Left lung (tissue), 4 donors: ENCODE measurements at regions not wholly inside any gene's neighbourhood (a gene's known extent, or its start where the extent isn't known, plus 50 kb on each side); places are given as distances from the start of the nearest gene placed in this dataset.
A peak's percentile ranks its signal among the peaks of the same experiment; 100 is the strongest.

Experiments
- ATAC-seq: fragments of 200-7000 bp; cut with Tn5 transposase; one replicate; pipeline ENCODE4 v1.9.1; 2020; ENCODE audit warnings: moderate library complexity
- DNase-seq, 4 donors: peaks; one replicate each; pipeline ENCODE4 v3.0.0-alpha.2; 2013 to 2020
- H3K27ac ChIP-seq, 2 donors: fragments of 200-600 bp; sonication (generic) in 1 of 2; one replicate each; pipeline versions ENCODE4 v1.5.0 to v1.8.0; 2020 to 2021
- H3K27me3 ChIP-seq, 2 donors: fragments of 200-600 bp; sonication (generic) in 1 of 2; one replicate each; pipeline versions ENCODE4 v1.5.0 to v1.8.0; 2020 to 2021
- H3K36me3 ChIP-seq, 2 donors: fragments of 200-600 bp; sonication (generic) in 1 of 2; one replicate each; pipeline versions ENCODE4 v1.5.0 to v1.8.0; 2020 to 2021
- H3K4me1 ChIP-seq, 2 donors: fragments of 200-600 bp; one replicate each; pipeline ENCODE4 v1.8.0; 2021
- H3K4me3 ChIP-seq, 2 donors: fragments of 200-600 bp; sonication (generic) in 1 of 2; one replicate each; pipeline versions ENCODE4 v1.5.0 to v1.8.0; 2020 to 2021; ENCODE audit warnings: mild to moderate bottlenecking in 1 of 2
- H3K9me3 ChIP-seq, 2 donors: fragments of 200-600 bp; sonication (generic) in 1 of 2; one replicate each; pipeline versions ENCODE4 v1.5.0 to v1.8.0; 2020 to 2021
- CTCF ChIP-seq, 2 donors: fragments of 200-600 bp; sonication (generic) in 1 of 2; IDR thresholded peaks; one replicate each; pipeline versions ENCODE4 v1.5.0 to v1.8.0; 2021; ENCODE audit warnings: antibody characterized with exemption in 2 of 2
- intact Hi-C, 2 donors: fragments of 100-400 bp; cut with DNase I; formaldehyde crosslinking; loops; one replicate each; pipeline versions ENCODE4 v1.11.2 to v1.14.2; 2022
- donor health status: DM: no; HTN: yes; CAD: no.
- donor health status: DM: no; HTN: no; CAD: no.

GRCh38 chr17:77326636-77327035, 185.9 kb downstream of the SEC14L1 start:
- DNase-seq (peak in 1 of 4 donors; percentile 19), ATAC-seq (no peak)
- Histone ChIP-seq H3K36me3 (peaks cover 0 to 11% of the 10 kb centered on the region in 2 donors), H3K27me3 (no peaks in the 10 kb centered on the region), H3K9me3 (no peaks in the 10 kb centered on the region), H3K27ac (no peak overlapping the region), H3K4me1 (peaks cover 38 to 84% of the 10 kb centered on the region in 2 donors), H3K4me3 (no peak overlapping the region)
- no peak for TF ChIP-seq CTCF (IDR thresholded peaks at IDR 0.05)
- intact Hi-C loops = loop anchor here in 1 of 2 donors (10.0 kb wide), 1 partner anchor 98 kb away; no protein-coding TSS in a partner anchor

- Histone ChIP-seq H3K27me3 (no peaks in the 10 kb centered on the region), H3K4me1 (peaks cover 34 to 84% of the 10 kb centered on the region in 2 donors), H3K9me3 (no peaks in the 10 kb centered on the region), H3K27ac (no peak overlapping the region), H3K4me3 (no peak overlapping the region), H3K36me3 (peaks cover 0 to 11% of the 10 kb centered on the region in 2 donors)
- TF ChIP-seq CTCF (IDR thresholded peaks at IDR 0.05) = no peak
- intact Hi-C loops = loop anchor here in 1 of 2 donors (10.0 kb wide), 1 partner anchor 98 kb away; no protein-coding TSS in a partner anchor
- ATAC-seq (no peak), DNase-seq (peak in 2 of 4 donors; percentile 30 to 51)
Observed at GRCh38 chr17:77327181-77327565, 186.4 kb downstream of the SEC14L1 start.

GRCh38 chr17:77327566-77328464, 187.0 kb downstream of the SEC14L1 start:
- TF ChIP-seq CTCF (IDR thresholded peaks at IDR 0.05) = no peak
- no peaks in the 10 kb centered on the region for H3K27me3 ChIP-seq
- no peaks in the 10 kb centered on the region for H3K9me3 ChIP-seq
- H3K27ac ChIP-seq = no peak overlapping the region
- peaks cover 34 to 84% of the 10 kb centered on the region in 2 donors for H3K4me1 ChIP-seq
- intact Hi-C loops = loop anchor here in 1 of 2 donors (10.0 kb wide), 1 partner anchor 97 kb away; no protein-coding TSS in a partner anchor
- ATAC-seq = no peak
- H3K4me3 ChIP-seq = no peak overlapping the region
- peaks cover 0 to 11% of the 10 kb centered on the region in 2 donors for H3K36me3 ChIP-seq
- peak in 2 of 4 donors; percentile 33 to 59 for DNase-seq

DNA sequence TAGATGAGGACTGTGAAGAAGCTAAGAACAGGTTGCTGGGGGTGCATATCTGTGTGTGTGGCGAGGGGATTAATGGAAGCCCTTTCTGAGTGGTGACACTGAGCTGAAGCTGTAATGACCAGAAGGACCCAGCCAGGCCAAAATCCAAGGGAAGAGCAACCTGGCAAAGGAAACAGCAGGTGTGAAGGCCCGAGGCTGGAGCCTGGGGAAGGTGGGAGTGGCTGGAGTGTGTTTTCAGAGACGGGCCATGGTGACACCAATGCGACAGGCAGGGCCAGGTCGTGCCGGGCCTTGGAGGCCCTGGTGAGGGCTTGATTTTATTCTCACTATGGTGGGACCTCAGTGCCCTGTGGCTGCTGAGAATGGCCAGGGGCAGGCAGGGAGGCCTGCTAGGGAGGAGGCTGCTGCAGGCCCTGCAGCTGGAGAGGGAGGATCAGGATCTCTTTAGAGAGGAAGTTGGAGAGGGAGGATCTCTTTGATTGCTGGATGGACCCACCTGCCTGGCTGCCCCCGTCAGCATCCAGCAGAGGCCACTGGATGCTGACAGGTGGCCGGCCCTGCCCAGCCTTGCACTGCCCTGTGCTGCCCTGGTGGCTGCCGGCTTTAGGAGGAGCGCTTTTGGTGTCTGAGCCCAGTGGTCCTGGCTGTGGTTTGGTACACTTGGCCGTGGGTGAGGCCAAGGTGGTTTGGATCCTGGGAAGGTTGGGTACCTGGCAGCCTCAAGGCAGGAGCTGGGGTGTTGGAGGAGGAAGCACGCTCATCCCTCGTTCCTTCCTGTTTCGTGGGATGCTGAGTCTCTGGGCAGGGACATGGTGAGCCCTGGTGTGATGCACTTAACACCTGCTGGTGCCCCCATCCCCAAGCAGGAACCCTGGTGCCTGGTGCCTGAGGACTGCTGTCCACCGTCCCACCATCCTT, 188.3 kb downstream of the SEC14L1 start:
- Histone ChIP-seq H3K27me3 (no peaks in the 10 kb centered on the region), H3K4me3 (no peak overlapping the region), H3K36me3 (peaks cover 0 to 11% of the 10 kb centered on the region in 2 donors), H3K4me1 (peaks cover 22 to 84% of the 10 kb centered on the region in 2 donors), H3K27ac (no peak overlapping the region), H3K9me3 (no peaks in the 10 kb centered on the region)
- no peak for TF ChIP-seq CTCF (IDR thresholded peaks at IDR 0.05)
- peak in 2 of 4 donors; percentile 24 to 54 for DNase-seq
- intact Hi-C loops = loop anchor here in 1 of 2 donors (10.0 kb wide), 1 partner anchor 96 kb away; no protein-coding TSS in a partner anchor
- ATAC-seq = no peak
